ENCODE measurements at regions not wholly inside any gene's neighbourhood (a gene's known extent, or its start where the extent isn't known, plus 50 kb on each side); places are given as distances from the start of the nearest gene placed in this dataset.

DNA sequence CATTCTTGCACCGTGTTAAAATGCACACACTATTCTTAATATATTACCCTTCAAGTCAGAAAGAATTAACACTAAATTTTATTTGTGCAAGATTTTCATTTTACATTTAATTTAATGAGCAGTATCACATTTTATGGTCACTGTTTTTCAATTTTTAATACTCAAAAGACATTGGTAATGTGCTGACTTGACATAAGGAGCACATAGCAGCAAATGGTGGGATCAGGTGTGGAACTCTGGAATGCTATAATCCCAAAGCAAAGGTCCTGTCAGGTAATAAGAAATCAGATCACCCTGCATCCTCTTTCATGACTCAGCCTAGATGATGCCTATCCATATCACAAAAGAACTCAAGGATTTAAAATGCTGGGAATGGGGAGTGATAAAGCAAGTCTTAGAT is 55.6 kb upstream of the SPAG16 start:
- no peak overlapping the region for H3K4me3 ChIP-seq
- FAIRE-seq (no peak), ATAC-seq (no peak), DNase-seq (ENCODE audit: low read depth, low spot score) (no peak)
- SMC1A ChIA-PET (ENCODE audit: uncharacterized antibody, unreplicated experiment), result interaction anchor here (2.1 to 2.9 kb wide), 4 partner anchors 11 to 78 kb away, joined by 4 to 40 read pairs (median 14); partner anchors contain the start of gene IKZF2
- no peaks in the 10 kb centered on the region for H4K20me1 ChIP-seq (ENCODE audit: control insufficient read depth, insufficient read depth)
- peaks cover 3% of the 10 kb centered on the region for H3K79me2 ChIP-seq (ENCODE audit: control insufficient read depth, insufficient read depth, low read length)
- intact Hi-C loops (cut with micrococcal nuclease; ENCODE audit: unreplicated experiment) (no loop called here), in situ Hi-C loops (cut with MboI) (loop anchor here (5.0 to 25.0 kb wide), 3 partner anchors 66 to 1509 kb away; no protein-coding TSS in a partner anchor)
- WGBS (ENCODE audit: insufficient coverage, insufficient replicate concordance, low lambda C conversion rate, missing lambda C conversion rate), result 100% methylated on average over 1 of the region's 1 CpG
- TF ChIP-seq ZNF384 (IDR thresholded peaks at IDR 0.05; ENCODE audit: borderline replicate concordance, low read depth, low read length) (no peak), NFYB (IDR thresholded peaks at IDR 0.05; ENCODE audit: insufficient read depth, low read depth, low read length) (no peak)
- TF ChIP-seq, protein P1, sequence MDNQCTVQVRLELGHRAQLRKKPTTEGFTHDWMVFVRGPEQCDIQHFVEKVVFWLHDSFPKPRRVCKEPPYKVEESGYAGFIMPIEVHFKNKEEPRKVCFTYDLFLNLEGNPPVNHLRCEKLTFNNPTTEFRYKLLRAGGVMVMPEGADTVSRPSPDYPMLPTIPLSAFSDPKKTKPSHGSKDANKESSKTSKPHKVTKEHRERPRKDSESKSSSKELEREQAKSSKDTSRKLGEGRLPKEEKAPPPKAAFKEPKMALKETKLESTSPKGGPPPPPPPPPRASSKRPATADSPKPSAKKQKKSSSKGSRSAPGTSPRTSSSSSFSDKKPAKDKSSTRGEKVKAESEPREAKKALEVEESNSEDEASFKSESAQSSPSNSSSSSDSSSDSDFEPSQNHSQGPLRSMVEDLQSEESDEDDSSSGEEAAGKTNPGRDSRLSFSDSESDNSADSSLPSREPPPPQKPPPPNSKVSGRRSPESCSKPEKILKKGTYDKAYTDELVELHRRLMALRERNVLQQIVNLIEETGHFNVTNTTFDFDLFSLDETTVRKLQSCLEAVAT (IDR thresholded peaks at IDR 0.05), result peak; percentile 50; the same call in 1 of the 2 replicates
- peaks cover 55% of the 10 kb centered on the region for H3K4me1 ChIP-seq (ENCODE audit: control insufficient read depth, insufficient read depth, low read length)
- H3K9me3 ChIP-seq (replicated peaks; ENCODE audit: control insufficient read depth, insufficient read depth, low read length), result no peaks in the 10 kb centered on the region; the same call in 2 of the 3 replicates
- no peak overlapping the region for H3K4me2 ChIP-seq (ENCODE audit: control insufficient read depth, insufficient read depth)
- peak overlapping the region; percentile 15 for H3K9ac ChIP-seq (ENCODE audit: control insufficient read depth, insufficient read depth, low read length)
- POLR2A ChIA-PET, result interaction anchor here (1.1 to 2.6 kb wide), 2 partner anchors 14 to 62 kb away, joined by 3 to 7 read pairs; no protein-coding TSS in a partner anchor
- H3K36me3 ChIP-seq (ENCODE audit: control insufficient read depth in 2 of 2, insufficient read depth in 2 of 2, low read length in 1 of 2), result no peaks in the 10 kb centered on the region
- CTCF ChIA-PET, result interaction anchor here (1.0 kb wide), 1 partner anchor 17 kb away, joined by 3 read pairs; no protein-coding TSS in a partner anchor
- peak overlapping the region; percentile 92; the same call in 1 of the 2 replicates for H3K27ac ChIP-seq (ENCODE audit: control insufficient read depth, insufficient read depth)
- H3K27me3 ChIP-seq (replicated peaks in 1 of 2; ENCODE audit: control insufficient read depth in 2 of 2, insufficient read depth in 2 of 2, low read length in 1 of 2), result no peaks in the 10 kb centered on the region
- no peak overlapping the region for H2AFZ ChIP-seq (ENCODE audit: control insufficient read depth, low read depth, low read length)
- RAD21 ChIA-PET (ENCODE audit: unreplicated experiment), result interaction anchor here (0.7 to 2.9 kb wide), 6 partner anchors 42 to 212 kb away, joined by 5 to 17 read pairs (median 6); no protein-coding TSS in a partner anchor
- BruUV-seq (replicated peaks), result no TSS peak

DNA sequence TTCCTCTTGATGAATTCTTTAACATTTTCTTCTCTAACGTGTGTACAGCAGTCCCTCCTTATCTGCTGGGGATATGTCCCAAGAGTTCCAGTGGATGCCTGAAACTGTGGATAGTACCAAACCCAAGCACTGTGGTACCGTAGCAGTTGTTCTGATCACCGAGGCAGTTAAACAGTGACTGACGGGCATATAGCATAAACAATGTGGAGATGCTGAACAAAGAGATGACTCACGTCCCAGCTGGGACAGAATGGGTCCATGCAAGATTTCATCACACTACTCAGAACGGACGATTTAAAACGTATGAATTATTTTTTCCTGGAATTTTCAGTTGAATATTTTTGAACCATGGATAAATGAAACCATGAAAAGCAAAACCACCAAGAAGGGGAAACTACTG is 54.5 kb upstream of the SPAG16 start:
- FAIRE-seq (no peak), ATAC-seq (peak; percentile 37), DNase-seq (ENCODE audit: low read depth, low spot score) (no peak)
- POLR2A ChIA-PET, result interaction anchor here (3.1 kb wide), 1 partner anchor 73 kb away, joined by 15 read pairs; no protein-coding TSS in a partner anchor
- no peaks in the 10 kb centered on the region for H3K27me3 ChIP-seq (replicated peaks in 1 of 2; ENCODE audit: control insufficient read depth in 2 of 2, insufficient read depth in 2 of 2, low read length in 1 of 2)
- SMC1A ChIA-PET (ENCODE audit: uncharacterized antibody, unreplicated experiment), result interaction anchor here (1.2 to 3.1 kb wide), 6 partner anchors 12 to 214 kb away, joined by 3 to 32 read pairs (median 12); no protein-coding TSS in a partner anchor
- RAD21 ChIA-PET (ENCODE audit: unreplicated experiment), result interaction anchor here (1.2 to 3.1 kb wide), 7 partner anchors 13 to 82 kb away, joined by 3 to 30 read pairs (median 10); no protein-coding TSS in a partner anchor
- H3K27ac ChIP-seq (ENCODE audit: control insufficient read depth, insufficient read depth), result peak overlapping the region; percentile 80
- BruUV-seq (replicated peaks), result no TSS peak
- H4K20me1 ChIP-seq (ENCODE audit: control insufficient read depth, insufficient read depth), result no peaks in the 10 kb centered on the region
- in situ Hi-C loops (cut with MboI), result loop anchor here (5.0 to 25.0 kb wide), 3 partner anchors 68 to 1507 kb away; no protein-coding TSS in a partner anchor
- peak overlapping the region; percentile 49 for H3K9ac ChIP-seq (ENCODE audit: control insufficient read depth, insufficient read depth, low read length)
- CTCF ChIA-PET, result no interaction called here
- no peaks in the 10 kb centered on the region; the same call in 2 of the 3 replicates for H3K9me3 ChIP-seq (replicated peaks; ENCODE audit: control insufficient read depth, insufficient read depth, low read length)
- H3K4me2 ChIP-seq (ENCODE audit: control insufficient read depth, insufficient read depth), result peak overlapping the region; percentile 63
- peaks cover 12% of the 10 kb centered on the region for H3K79me2 ChIP-seq (ENCODE audit: control insufficient read depth, insufficient read depth, low read length)
- H3K4me3 ChIP-seq, result peak overlapping the region; percentile 33; the same call in 1 of the 2 replicates
- H2AFZ ChIP-seq (ENCODE audit: control insufficient read depth, low read depth, low read length), result peak overlapping the region; percentile 87
- WGBS (ENCODE audit: insufficient coverage, insufficient replicate concordance, low lambda C conversion rate, missing lambda C conversion rate), result 81% methylated on average over 8 of the region's 8 CpGs
- H3K36me3 ChIP-seq (ENCODE audit: control insufficient read depth in 2 of 2, insufficient read depth in 2 of 2, low read length in 1 of 2), result no peaks in the 10 kb centered on the region
- peaks cover 66% of the 10 kb centered on the region for H3K4me1 ChIP-seq (ENCODE audit: control insufficient read depth, insufficient read depth, low read length)
- intact Hi-C loops (cut with micrococcal nuclease; ENCODE audit: unreplicated experiment), result loop anchor here (5.0 to 10.0 kb wide), 4 partner anchors 43 to 1575 kb away; partner anchors contain the start of gene BARD1
- TF ChIP-seq POLR2A (IDR thresholded peaks at IDR 0.05; ENCODE audit: low read depth, low read length) (0 out of 2 replicates have a peak, but pooled peaks have one; percentile 37), TARDBP (IDR thresholded peaks at IDR 0.05; ENCODE audit: borderline replicate concordance) (no peak), CREM (IDR thresholded peaks at IDR 0.05; ENCODE audit: low read depth) (no peak; the same call in 1 of the 2 replicates), FOS (IDR thresholded peaks at IDR 0.05; ENCODE audit: borderline replicate concordance, extremely low read depth, insufficient read length) (no peak), ZNF274 (IDR thresholded peaks at IDR 0.05; ENCODE audit: insufficient read depth, insufficient read length) (no peak), RAD21 (IDR thresholded peaks at IDR 0.05; ENCODE audit: insufficient read depth, low read depth, low read length) (no peak)
- TF ChIP-seq, protein P2, sequence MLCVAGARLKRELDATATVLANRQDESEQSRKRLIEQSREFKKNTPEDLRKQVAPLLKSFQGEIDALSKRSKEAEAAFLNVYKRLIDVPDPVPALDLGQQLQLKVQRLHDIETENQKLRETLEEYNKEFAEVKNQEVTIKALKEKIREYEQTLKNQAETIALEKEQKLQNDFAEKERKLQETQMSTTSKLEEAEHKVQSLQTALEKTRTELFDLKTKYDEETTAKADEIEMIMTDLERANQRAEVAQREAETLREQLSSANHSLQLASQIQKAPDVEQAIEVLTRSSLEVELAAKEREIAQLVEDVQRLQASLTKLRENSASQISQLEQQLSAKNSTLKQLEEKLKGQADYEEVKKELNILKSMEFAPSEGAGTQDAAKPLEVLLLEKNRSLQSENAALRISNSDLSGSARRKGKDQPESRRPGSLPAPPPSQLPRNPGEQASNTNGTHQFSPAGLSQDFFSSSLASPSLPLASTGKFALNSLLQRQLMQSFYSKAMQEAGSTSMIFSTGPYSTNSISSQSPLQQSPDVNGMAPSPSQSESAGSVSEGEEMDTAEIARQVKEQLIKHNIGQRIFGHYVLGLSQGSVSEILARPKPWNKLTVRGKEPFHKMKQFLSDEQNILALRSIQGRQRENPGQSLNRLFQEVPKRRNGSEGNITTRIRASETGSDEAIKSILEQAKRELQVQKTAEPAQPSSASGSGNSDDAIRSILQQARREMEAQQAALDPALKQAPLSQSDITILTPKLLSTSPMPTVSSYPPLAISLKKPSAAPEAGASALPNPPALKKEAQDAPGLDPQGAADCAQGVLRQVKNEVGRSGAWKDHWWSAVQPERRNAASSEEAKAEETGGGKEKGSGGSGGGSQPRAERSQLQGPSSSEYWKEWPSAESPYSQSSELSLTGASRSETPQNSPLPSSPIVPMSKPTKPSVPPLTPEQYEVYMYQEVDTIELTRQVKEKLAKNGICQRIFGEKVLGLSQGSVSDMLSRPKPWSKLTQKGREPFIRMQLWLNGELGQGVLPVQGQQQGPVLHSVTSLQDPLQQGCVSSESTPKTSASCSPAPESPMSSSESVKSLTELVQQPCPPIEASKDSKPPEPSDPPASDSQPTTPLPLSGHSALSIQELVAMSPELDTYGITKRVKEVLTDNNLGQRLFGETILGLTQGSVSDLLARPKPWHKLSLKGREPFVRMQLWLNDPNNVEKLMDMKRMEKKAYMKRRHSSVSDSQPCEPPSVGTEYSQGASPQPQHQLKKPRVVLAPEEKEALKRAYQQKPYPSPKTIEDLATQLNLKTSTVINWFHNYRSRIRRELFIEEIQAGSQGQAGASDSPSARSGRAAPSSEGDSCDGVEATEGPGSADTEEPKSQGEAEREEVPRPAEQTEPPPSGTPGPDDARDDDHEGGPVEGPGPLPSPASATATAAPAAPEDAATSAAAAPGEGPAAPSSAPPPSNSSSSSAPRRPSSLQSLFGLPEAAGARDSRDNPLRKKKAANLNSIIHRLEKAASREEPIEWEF (IDR thresholded peaks at IDR 0.05; ENCODE audit: insufficient replicate concordance, low read depth, low read length), result no peak

All from GM12878 (cell line).